PC-3 (cell line): ENCODE measurements at regions not wholly inside any gene's neighbourhood (a gene's known extent, or its start where the extent isn't known, plus 50 kb on each side); places are given as distances from the start of the nearest gene placed in this dataset.

ENCODE experiments used
- ATAC-seq: fragments of 200-7000 bp; cut with Tn5 transposase; 2 replicates; pipeline ENCODE4 v1.9.1; 2020; ENCODE audit warnings: mild to moderate bottlenecking, moderate library complexity
- BruUV-seq: library from RNA; stranded (reverse); fragments of 400-500 nt; replicated peaks from 2 replicates; lab custom pipeline; 2021; lab: Mats Ljungman, UMichigan
- CTCF ChIA-PET: fragments of 300-600 bp; sonication (Branson Sonifier 250); formaldehyde crosslinking; loops from one replicate; lab custom pipeline; 2022; ENCODE audit warnings: antibody characterized with exemption; lab: Charles Lee
- POLR2A ChIA-PET: fragments of 300-600 bp; sonication (Branson Sonifier 250); formaldehyde crosslinking; loops from one replicate; lab custom pipeline; 2022; ENCODE audit warnings: antibody characterized with exemption; ENCODE audit not compliant: unreplicated experiment; lab: Charles Lee
- DNase-seq: peaks from one replicate; pipeline ENCODE4 v3.0.0-alpha.2; 2015
- H2AFZ ChIP-seq: fragments of 300-600 bp; sonication (generic); 2 replicates; pipeline ENCODE4 v1.6.0; 2016; ENCODE audit warnings: antibody characterized with exemption, low read length
- H3F3A ChIP-seq: fragments of 300-600 bp; sonication (generic); one replicate; pipeline ENCODE4 v1.6.0; 2017; ENCODE audit warnings: antibody characterized with exemption, low read length, control low read depth, mild to moderate bottlenecking; ENCODE audit not compliant: unreplicated experiment
- H3K27ac ChIP-seq: fragments of 300-600 bp; sonication (generic); 2 replicates; pipeline ENCODE4 v1.5.1; 2016; ENCODE audit warnings: mild to moderate bottlenecking, low read length
- H3K27me3 ChIP-seq: fragments of 300-600 bp; sonication (generic); 2 replicates; pipeline ENCODE4 v1.6.1; 2016; ENCODE audit warnings: low read length, mixed read lengths
- H3K36me3 ChIP-seq: fragments of 300-600 bp; sonication (generic); 2 replicates; pipeline ENCODE4 v1.6.1; 2016; ENCODE audit warnings: low read depth, mixed run types, low read length, mixed read lengths
- H3K4me1 ChIP-seq: fragments of 300-600 bp; sonication (generic); 2 replicates; pipeline ENCODE4 v1.5.1; 2016; ENCODE audit warnings: low read length; ENCODE audit not compliant: insufficient read depth
- H3K4me2 ChIP-seq: fragments of 300-600 bp; sonication (generic); 2 replicates; pipeline ENCODE4 v1.6.0; 2016; ENCODE audit warnings: low read length
- H3K4me3 ChIP-seq: fragments of 300-600 bp; sonication (generic); 2 replicates; pipeline ENCODE4 v1.5.1; 2016; ENCODE audit warnings: mild to moderate bottlenecking, low read length, mixed read lengths
- H3K79me2 ChIP-seq: fragments of 300-600 bp; sonication (generic); 2 replicates; pipeline ENCODE4 v1.6.1; 2017; ENCODE audit warnings: low read length, mixed read lengths
- H3K9ac ChIP-seq: fragments of 300-600 bp; sonication (generic); 2 replicates; pipeline ENCODE4 v1.6.0; 2016; ENCODE audit warnings: mild to moderate bottlenecking, low read length
- H3K9me2 ChIP-seq: fragments of 300-600 bp; sonication (generic); replicated peaks from 2 replicates; pipeline ENCODE4 v1.6.1; 2016; ENCODE audit warnings: mixed run types, low read length, mixed read lengths
- H3K9me3 ChIP-seq: fragments of 300-600 bp; sonication (generic); 2 replicates; pipeline ENCODE4 v1.6.1; 2016; ENCODE audit warnings: low read length, mixed read lengths
- H4K20me1 ChIP-seq: fragments of 300-600 bp; sonication (generic); 2 replicates; pipeline ENCODE4 v1.6.1; 2016; ENCODE audit warnings: low read length, mixed read lengths
- CTCF ChIP-seq: fragments of 300-600 bp; sonication (generic); conservative IDR thresholded peaks from 2 replicates; pipeline ENCODE4 v1.5.1; 2017; ENCODE audit warnings: antibody characterized with exemption, low read depth, mild to moderate bottlenecking, low read length
- EZH2 ChIP-seq: fragments of 300-600 bp; sonication (generic); IDR thresholded peaks from one replicate; pipeline ENCODE4 v1.6.1; 2017; ENCODE audit warnings: antibody characterized with exemption, mild to moderate bottlenecking, low read length; ENCODE audit not compliant: unreplicated experiment
- EZH2phosphoT487 ChIP-seq: fragments of 300-600 bp; sonication (generic); IDR thresholded peaks from 2 replicates; pipeline ENCODE4 v1.6.1; 2018; ENCODE audit warnings: mild to moderate bottlenecking, antibody characterized with exemption, low read length, borderline replicate concordance
- intact Hi-C: fragments of 100-400 bp; cut with micrococcal nuclease; formaldehyde crosslinking; loops from 2 replicates; pipeline ENCODE4 v1.9.0; 2023

- no TSS peak for BruUV-seq
- intact Hi-C loops, result no loop called here
- no peaks in the 10 kb centered on the region for H3F3A ChIP-seq
- no peak overlapping the region for H2AFZ ChIP-seq
- no peaks in the 10 kb centered on the region for H3K27me3 ChIP-seq
- H3K36me3 ChIP-seq, result no peaks in the 10 kb centered on the region
- H3K4me3 ChIP-seq, result no peak overlapping the region
- no peak overlapping the region for H3K27ac ChIP-seq
- H3K4me2 ChIP-seq, result no peak overlapping the region
- POLR2A ChIA-PET, result no interaction called here
- no peak for ATAC-seq
- DNase-seq, result peak; percentile 17
- TF ChIP-seq CTCF (no peak), EZH2 (no peak), EZH2phosphoT487 (no peak)
- H3K4me1 ChIP-seq, result no peaks in the 10 kb centered on the region
- no peaks in the 10 kb centered on the region for H3K9me2 ChIP-seq
- no peaks in the 10 kb centered on the region for H4K20me1 ChIP-seq
- CTCF ChIA-PET, result no interaction called here
- no peaks in the 10 kb centered on the region for H3K9me3 ChIP-seq
- no peak overlapping the region for H3K9ac ChIP-seq
- H3K79me2 ChIP-seq, result no peaks in the 10 kb centered on the region
These were observed 865.5 kb downstream of the DSC3 start for GRCh38 chr18:30177056-30177455.

- intact Hi-C loops, result no loop called here
- no peaks in the 10 kb centered on the region for H4K20me1 ChIP-seq
- H3K27me3 ChIP-seq, result no peaks in the 10 kb centered on the region
- H3K4me1 ChIP-seq, result no peaks in the 10 kb centered on the region
- no peaks in the 10 kb centered on the region for H3F3A ChIP-seq
- H3K9me3 ChIP-seq, result no peaks in the 10 kb centered on the region
- H3K4me2 ChIP-seq, result no peak overlapping the region
- H3K9ac ChIP-seq, result no peak overlapping the region
- POLR2A ChIA-PET, result interaction anchor here (0.6 kb wide), 1 partner anchor 123 kb away, joined by 8 read pairs; no protein-coding TSS in a partner anchor
- H2AFZ ChIP-seq, result no peak overlapping the region
- no peak overlapping the region for H3K27ac ChIP-seq
- CTCF ChIA-PET, result no interaction called here
- H3K36me3 ChIP-seq, result no peaks in the 10 kb centered on the region
- ATAC-seq (no peak), DNase-seq (no peak)
- no peak overlapping the region for H3K4me3 ChIP-seq
- H3K9me2 ChIP-seq, result no peaks in the 10 kb centered on the region
- BruUV-seq, result no TSS peak
- no peak for TF ChIP-seq CTCF
- no peak for TF ChIP-seq EZH2phosphoT487
- no peak for TF ChIP-seq EZH2
- H3K79me2 ChIP-seq, result no peaks in the 10 kb centered on the region
These were observed 866.8 kb downstream of the DSC3 start for GRCh38 chr18:30175621-30176225.

GRCh38 chr18:30175061-30175574 is 867.4 kb downstream of the DSC3 start:
- TF ChIP-seq EZH2phosphoT487, result no peak
- no peak for TF ChIP-seq EZH2
- ATAC-seq (no peak), DNase-seq (no peak)
- Histone ChIP-seq H3K9me3 (no peaks in the 10 kb centered on the region), H3K27me3 (no peaks in the 10 kb centered on the region), H3K4me2 (no peak overlapping the region), H3K27ac (no peak overlapping the region), H3K79me2 (no peaks in the 10 kb centered on the region), H3K9me2 (no peaks in the 10 kb centered on the region), H3F3A (no peaks in the 10 kb centered on the region), H3K36me3 (no peaks in the 10 kb centered on the region), H3K4me1 (no peaks in the 10 kb centered on the region), H3K4me3 (no peak overlapping the region), H4K20me1 (no peaks in the 10 kb centered on the region), H2AFZ (no peak overlapping the region), H3K9ac (no peak overlapping the region)
- ChIA-PET CTCF (no interaction called here), POLR2A (interaction anchor here (0.6 to 0.7 kb wide), 2 partner anchors 11 to 123 kb away, joined by 5 to 8 read pairs; no protein-coding TSS in a partner anchor)
- intact Hi-C loops, result no loop called here
- no TSS peak for BruUV-seq
